ENCODE measurements at regions not wholly inside any gene's neighbourhood (a gene's known extent, or its start where the extent isn't known, plus 50 kb on each side); places are given as distances from the start of the nearest gene placed in this dataset.

DNA sequence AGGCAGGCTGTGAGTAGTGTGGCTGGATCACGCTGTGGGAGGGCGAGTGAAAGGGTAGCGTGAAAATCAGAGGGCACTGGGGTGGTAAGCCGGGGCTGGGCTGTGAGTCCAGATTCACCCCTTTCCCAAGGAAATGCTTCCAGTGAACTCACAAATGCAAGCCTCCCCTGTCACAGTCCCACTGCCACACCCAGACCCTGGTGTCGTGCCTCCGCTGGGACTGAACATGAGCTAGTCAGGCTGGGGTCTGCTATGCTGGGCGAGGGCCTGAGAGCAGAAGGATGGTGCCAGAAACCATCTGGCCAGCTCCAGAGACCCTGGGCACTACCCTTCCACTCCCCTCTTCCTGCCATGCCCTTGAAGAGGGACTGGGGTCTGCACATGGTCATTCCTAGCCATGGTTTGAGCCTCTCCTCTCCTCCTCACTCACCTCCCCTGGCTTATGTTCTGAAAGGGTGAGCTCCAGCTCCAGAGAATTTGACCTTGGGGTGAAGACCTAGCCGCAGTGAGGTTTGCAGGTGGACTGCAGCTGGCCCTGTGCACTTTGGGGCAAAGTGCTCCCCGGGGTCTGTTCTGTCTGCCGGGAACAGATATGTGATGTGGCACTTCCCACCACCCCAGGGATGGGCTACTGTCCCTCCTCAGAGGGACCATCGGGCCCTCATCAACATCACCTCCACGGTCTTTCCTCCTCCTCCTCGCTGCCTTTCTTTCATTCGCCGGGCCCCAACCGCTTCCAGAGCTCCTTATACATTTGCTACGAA is 365.6 kb downstream of the RPS6KC1 start:
- TF ChIP-seq, protein P1, sequence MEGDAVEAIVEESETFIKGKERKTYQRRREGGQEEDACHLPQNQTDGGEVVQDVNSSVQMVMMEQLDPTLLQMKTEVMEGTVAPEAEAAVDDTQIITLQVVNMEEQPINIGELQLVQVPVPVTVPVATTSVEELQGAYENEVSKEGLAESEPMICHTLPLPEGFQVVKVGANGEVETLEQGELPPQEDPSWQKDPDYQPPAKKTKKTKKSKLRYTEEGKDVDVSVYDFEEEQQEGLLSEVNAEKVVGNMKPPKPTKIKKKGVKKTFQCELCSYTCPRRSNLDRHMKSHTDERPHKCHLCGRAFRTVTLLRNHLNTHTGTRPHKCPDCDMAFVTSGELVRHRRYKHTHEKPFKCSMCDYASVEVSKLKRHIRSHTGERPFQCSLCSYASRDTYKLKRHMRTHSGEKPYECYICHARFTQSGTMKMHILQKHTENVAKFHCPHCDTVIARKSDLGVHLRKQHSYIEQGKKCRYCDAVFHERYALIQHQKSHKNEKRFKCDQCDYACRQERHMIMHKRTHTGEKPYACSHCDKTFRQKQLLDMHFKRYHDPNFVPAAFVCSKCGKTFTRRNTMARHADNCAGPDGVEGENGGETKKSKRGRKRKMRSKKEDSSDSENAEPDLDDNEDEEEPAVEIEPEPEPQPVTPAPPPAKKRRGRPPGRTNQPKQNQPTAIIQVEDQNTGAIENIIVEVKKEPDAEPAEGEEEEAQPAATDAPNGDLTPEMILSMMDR (IDR thresholded peaks at IDR 0.05), result no peak
- TF ChIP-seq EZH2 (IDR thresholded peaks at IDR 0.05), result no peak

Data from neural progenitor cell (in vitro differentiated cells).